Lung (tissue), 11 donors: ENCODE measurements at regions not wholly inside any gene's neighbourhood (a gene's known extent, or its start where the extent isn't known, plus 50 kb on each side); places are given as distances from the start of the nearest gene placed in this dataset.

Experiments used
- ATAC-seq: fragments of 200-7000 bp; cut with Tn5 transposase; one replicate; pipeline ENCODE4 v1.9.1; 2020; ENCODE audit warnings: moderate number of reproducible peaks; ENCODE audit not compliant: insufficient read depth, low FRiP score
- DNase-seq, 3 donors: peaks; one replicate each; pipeline ENCODE4 v3.0.0-alpha.2; 2013 to 2017
- H3K27ac ChIP-seq, 2 donors: one replicate each; pipeline ENCODE4 v1.5.1; 2013; ENCODE audit warnings: mild to moderate bottlenecking in 2 of 2, moderate library complexity in 2 of 2, control low read depth in 1 of 2, inconsistent platforms in 1 of 2, low read depth in 1 of 2, low read length in 1 of 2
- H3K27me3 ChIP-seq, 3 donors: one replicate each; pipeline ENCODE4 v1.5.1; 2013; ENCODE audit warnings: low read length in 2 of 3; ENCODE audit not compliant: control insufficient read depth in 3 of 3, insufficient read depth in 3 of 3
- H3K36me3 ChIP-seq, 4 donors: one replicate each; pipeline ENCODE4 v1.5.1; 2013; ENCODE audit warnings: low read length in 4 of 4, mild to moderate bottlenecking in 1 of 4, moderate library complexity in 1 of 4; ENCODE audit not compliant: control insufficient read depth in 4 of 4, insufficient read depth in 4 of 4
- H3K4me1 ChIP-seq, 5 donors: one replicate each; pipeline ENCODE4 v1.5.1; 2013; ENCODE audit warnings: low read length in 5 of 5, mild to moderate bottlenecking in 2 of 5, moderate library complexity in 1 of 5; ENCODE audit not compliant: control insufficient read depth in 5 of 5, insufficient read depth in 5 of 5
- H3K4me3 ChIP-seq: one replicate; pipeline ENCODE4 v1.5.1; 2013; ENCODE audit warnings: mild to moderate bottlenecking, control low read depth, moderate library complexity
- H3K9ac ChIP-seq, 2 donors: one replicate each; pipeline ENCODE4 v1.5.1; 2013; ENCODE audit warnings: low read length in 2 of 2, control low read depth in 1 of 2; ENCODE audit not compliant: insufficient read depth in 1 of 2
- H3K9me3 ChIP-seq, 4 donors: one replicate each; pipeline ENCODE4 v1.5.1; 2013; ENCODE audit warnings: low read length in 3 of 4, mild to moderate bottlenecking in 1 of 4, moderate library complexity in 1 of 4; ENCODE audit not compliant: control insufficient read depth in 4 of 4, insufficient read depth in 3 of 4
- CTCF ChIP-seq: IDR thresholded peaks from 2 replicates; pipeline ENCODE4 v1.5.1; 2012; ENCODE audit warnings: mild to moderate bottlenecking; ENCODE audit errors: control extremely low read depth, extremely low read depth
- WGBS, 2 donors: extraction: QIAGEN DNeasy Blood & Tissue Kit; methylation state at CpG; one replicate each; pipeline ENCODE4 v1.1.7; 2013; 5-methylcytosine and 5-hydroxymethylcytosine counted together
- donor health status: control.
- donor health status: control.
- donor health status: Bipolar disorder and iron deficiency.
- donor health status: healthy.
- donor health status: DM: yes; HTN: yes; CAD: no.

GRCh38 chr2:76169276-76170008 lies 458.7 kb upstream of the GCFC2 start:
- Histone ChIP-seq H3K27me3 (no peaks in the 10 kb centered on the region), H3K4me1 (no peaks in the 10 kb centered on the region), H3K9me3 (no peaks in the 10 kb centered on the region), H3K36me3 (no peaks in the 10 kb centered on the region), H3K9ac (no peak overlapping the region), H3K27ac (no peak overlapping the region), H3K4me3 (no peak overlapping the region)
- no peak for TF ChIP-seq CTCF
- DNase-seq, result no peak
- ATAC-seq, result no peak
- 48 to 73% methylated on average over 2 of the region's 2 CpGs for WGBS, 2 donors

- Histone ChIP-seq H3K27ac (no peak overlapping the region), H3K9me3 (no peaks in the 10 kb centered on the region), H3K36me3 (no peaks in the 10 kb centered on the region), H3K27me3 (no peaks in the 10 kb centered on the region), H3K4me1 (no peaks in the 10 kb centered on the region), H3K4me3 (no peak overlapping the region), H3K9ac (no peak overlapping the region)
- ATAC-seq (no peak), DNase-seq (no peak)
- WGBS, 2 donors, result 85 to 87% methylated on average over 4 of the region's 4 CpGs
- TF ChIP-seq CTCF, result no peak
Measured at GRCh38 chr2:76163860-76164259, 453.1 kb upstream of the GCFC2 start.

GRCh38 chr2:76160670-76161069 lies 450.0 kb upstream of the GCFC2 start:
- H3K4me3 ChIP-seq, result no peak overlapping the region
- no peaks in the 10 kb centered on the region for H3K27me3 ChIP-seq
- TF ChIP-seq CTCF, result no peak
- no peaks in the 10 kb centered on the region for H3K9me3 ChIP-seq
- no peaks in the 10 kb centered on the region for H3K36me3 ChIP-seq
- H3K27ac ChIP-seq, result no peak overlapping the region
- DNase-seq (no peak), ATAC-seq (no peak)
- H3K4me1 ChIP-seq, result no peaks in the 10 kb centered on the region
- no peak overlapping the region for H3K9ac ChIP-seq
- 82 to 84% methylated on average over 3 of the region's 3 CpGs for WGBS, 2 donors
